Upper lobe of left lung (tissue), 6 donors: ENCODE measurements at regions not wholly inside any gene's neighbourhood (a gene's known extent, or its start where the extent isn't known, plus 50 kb on each side); places are given as distances from the start of the nearest gene placed in this dataset.
"Not testable (repeated sequence)": the region's sequence is repeated elsewhere in the genome, so short reads cannot be mapped to it uniquely, and the experiment has no call there.

Source experiments
- ATAC-seq, 2 donors: fragments of 200-7000 bp; cut with Tn5 transposase; one replicate each; pipeline ENCODE4 v1.9.1; 2022; ENCODE audit warnings: mild to moderate bottlenecking in 2 of 2, moderate library complexity in 2 of 2; ENCODE audit not compliant: low FRiP score in 2 of 2
- DNase-seq, 2 donors: peaks; one replicate each; pipeline ENCODE4 v3.0.0-alpha.2; 2019 to 2020
- H3K27ac ChIP-seq, 4 donors: fragments of 200-600 bp; sonication (generic); one replicate each; pipeline ENCODE4 v1.5.1; 2016 to 2019
- H3K27me3 ChIP-seq, 4 donors: fragments of 200-600 bp; sonication (generic); one replicate each; pipeline ENCODE4 v1.5.1; 2017 to 2019
- H3K36me3 ChIP-seq, 4 donors: fragments of 200-600 bp; sonication (generic); one replicate each; pipeline ENCODE4 v1.5.1; 2016 to 2019
- H3K4me1 ChIP-seq, 4 donors: fragments of 200-600 bp; sonication (generic); one replicate each; pipeline ENCODE4 v1.5.1; 2018 to 2019
- H3K4me3 ChIP-seq, 4 donors: fragments of 200-600 bp; sonication (generic); one replicate each; pipeline ENCODE4 v1.5.1; 2017 to 2019; ENCODE audit warnings: mild to moderate bottlenecking in 2 of 4, moderate library complexity in 1 of 4
- H3K9me3 ChIP-seq, 4 donors: fragments of 200-600 bp; sonication (generic); one replicate each; pipeline ENCODE4 v1.5.1; 2018 to 2019
- EP300 ChIP-seq, 4 donors: sonication (generic); formaldehyde crosslinking; IDR thresholded peaks; one replicate each; pipeline ENCODE4 v1.5.1; 2017; ENCODE audit warnings: antibody characterized with exemption in 4 of 4, control low read depth in 2 of 4
- POLR2A ChIP-seq, 4 donors: fragments of 450-650 bp; IDR thresholded peaks; one replicate each; pipeline ENCODE4 v1.5.1; 2016 to 2017; ENCODE audit warnings: antibody characterized with exemption in 4 of 4, mild to moderate bottlenecking in 2 of 4
- POLR2AphosphoS5 ChIP-seq, 2 donors: sonication (generic); formaldehyde crosslinking; IDR thresholded peaks; one replicate each; pipeline ENCODE4 v1.5.1; 2017; ENCODE audit warnings: antibody characterized with exemption in 2 of 2
- WGBS, 2 donors: methylation state at CpG; one replicate each; pipeline ENCODE4 v1.1.5; 2017 to 2018; 5-methylcytosine and 5-hydroxymethylcytosine counted together
- TF ChIP-seq, protein P1 (sequence below), 6 experiments: fragments of 450-650 bp in 4 of 6; fragments of 200-600 bp in 2 of 6; sonication (generic) in 2 of 6; IDR thresholded peaks; one replicate each; pipeline ENCODE4 v1.5.1; 2016 to 2019; ENCODE audit warnings: antibody characterized with exemption in 6 of 6
- donor health status: DM: no; HTN: no; CAD: no; lungs with moderate emphysema.
- donor health status: DM: no; HTN: yes; CAD: no; lungs with severe emphysema.

DNA sequence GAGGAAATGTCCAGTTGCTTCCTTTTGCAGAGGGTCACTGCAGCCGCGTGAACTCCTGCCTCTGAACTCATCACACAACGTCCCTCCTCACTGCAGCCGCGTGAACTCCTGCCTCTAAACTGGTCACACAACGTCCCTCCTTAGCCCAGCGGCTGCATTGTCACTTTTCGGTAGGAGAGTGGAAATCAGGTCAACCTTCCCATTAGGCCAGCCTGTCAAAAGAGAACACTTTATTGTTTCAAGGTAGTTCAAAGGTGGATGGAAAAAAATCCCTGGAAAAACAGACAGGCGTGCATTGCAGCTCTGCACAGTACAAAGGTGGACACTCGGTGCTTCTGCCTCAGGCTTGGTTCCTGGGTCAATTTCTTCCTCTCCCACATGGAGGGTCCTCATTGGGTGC lies 280.2 kb downstream of the FOXL1 start:
- Histone ChIP-seq H3K4me1 (no peaks in the 10 kb centered on the region), H3K9me3 (no peaks in the 10 kb centered on the region), H3K27ac (no peak overlapping the region), H3K36me3 (no peaks in the 10 kb centered on the region), H3K4me3 (no peak overlapping the region), H3K27me3 (no peaks in the 10 kb centered on the region)
- no peak for DNase-seq
- WGBS, 2 donors: 54 to 79% methylated on average over 10 of the region's 10 CpGs
- no peak for TF ChIP-seq EP300 (IDR thresholded peaks at IDR 0.05)
- no peak for TF ChIP-seq POLR2AphosphoS5 (IDR thresholded peaks at IDR 0.05)
- TF ChIP-seq, protein P1, sequence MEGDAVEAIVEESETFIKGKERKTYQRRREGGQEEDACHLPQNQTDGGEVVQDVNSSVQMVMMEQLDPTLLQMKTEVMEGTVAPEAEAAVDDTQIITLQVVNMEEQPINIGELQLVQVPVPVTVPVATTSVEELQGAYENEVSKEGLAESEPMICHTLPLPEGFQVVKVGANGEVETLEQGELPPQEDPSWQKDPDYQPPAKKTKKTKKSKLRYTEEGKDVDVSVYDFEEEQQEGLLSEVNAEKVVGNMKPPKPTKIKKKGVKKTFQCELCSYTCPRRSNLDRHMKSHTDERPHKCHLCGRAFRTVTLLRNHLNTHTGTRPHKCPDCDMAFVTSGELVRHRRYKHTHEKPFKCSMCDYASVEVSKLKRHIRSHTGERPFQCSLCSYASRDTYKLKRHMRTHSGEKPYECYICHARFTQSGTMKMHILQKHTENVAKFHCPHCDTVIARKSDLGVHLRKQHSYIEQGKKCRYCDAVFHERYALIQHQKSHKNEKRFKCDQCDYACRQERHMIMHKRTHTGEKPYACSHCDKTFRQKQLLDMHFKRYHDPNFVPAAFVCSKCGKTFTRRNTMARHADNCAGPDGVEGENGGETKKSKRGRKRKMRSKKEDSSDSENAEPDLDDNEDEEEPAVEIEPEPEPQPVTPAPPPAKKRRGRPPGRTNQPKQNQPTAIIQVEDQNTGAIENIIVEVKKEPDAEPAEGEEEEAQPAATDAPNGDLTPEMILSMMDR (IDR thresholded peaks at IDR 0.05): no peak
- TF ChIP-seq POLR2A (IDR thresholded peaks at IDR 0.05): no peak
- ATAC-seq: no peak

DNA sequence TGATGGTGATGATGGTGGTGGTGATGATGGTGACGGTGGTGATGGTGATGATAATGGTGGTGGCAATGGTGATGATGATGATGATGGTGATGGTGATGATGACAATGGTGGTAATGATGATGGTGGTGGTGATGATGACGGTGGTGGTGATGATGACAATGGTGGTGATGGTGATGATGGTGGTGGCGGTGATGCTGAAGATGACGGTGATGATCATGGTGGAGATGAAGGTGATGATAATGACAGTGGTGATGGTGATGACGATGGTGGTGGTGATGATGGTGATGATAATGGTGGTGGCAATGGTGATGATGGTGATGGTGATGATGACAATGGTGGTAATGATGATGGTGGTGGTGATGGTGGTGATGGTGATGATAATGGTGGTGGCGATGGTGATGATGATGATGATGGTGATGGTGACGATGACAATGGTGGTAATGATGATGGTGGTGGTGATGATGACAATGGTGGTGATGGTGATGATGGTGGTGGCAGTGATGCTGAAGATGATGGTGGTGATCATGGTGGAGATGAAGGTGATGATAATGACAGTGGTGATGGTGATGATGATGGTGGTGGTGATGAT lies 283.0 kb downstream of the FOXL1 start:
- not testable (repeated sequence) for H3K36me3 ChIP-seq, H3K27me3 ChIP-seq, DNase-seq, H3K4me1 ChIP-seq, H3K27ac ChIP-seq, H3K4me3 ChIP-seq, ATAC-seq, H3K9me3 ChIP-seq
- 84 to 87% methylated on average over 7 of the region's 7 CpGs for WGBS, 2 donors

DNA sequence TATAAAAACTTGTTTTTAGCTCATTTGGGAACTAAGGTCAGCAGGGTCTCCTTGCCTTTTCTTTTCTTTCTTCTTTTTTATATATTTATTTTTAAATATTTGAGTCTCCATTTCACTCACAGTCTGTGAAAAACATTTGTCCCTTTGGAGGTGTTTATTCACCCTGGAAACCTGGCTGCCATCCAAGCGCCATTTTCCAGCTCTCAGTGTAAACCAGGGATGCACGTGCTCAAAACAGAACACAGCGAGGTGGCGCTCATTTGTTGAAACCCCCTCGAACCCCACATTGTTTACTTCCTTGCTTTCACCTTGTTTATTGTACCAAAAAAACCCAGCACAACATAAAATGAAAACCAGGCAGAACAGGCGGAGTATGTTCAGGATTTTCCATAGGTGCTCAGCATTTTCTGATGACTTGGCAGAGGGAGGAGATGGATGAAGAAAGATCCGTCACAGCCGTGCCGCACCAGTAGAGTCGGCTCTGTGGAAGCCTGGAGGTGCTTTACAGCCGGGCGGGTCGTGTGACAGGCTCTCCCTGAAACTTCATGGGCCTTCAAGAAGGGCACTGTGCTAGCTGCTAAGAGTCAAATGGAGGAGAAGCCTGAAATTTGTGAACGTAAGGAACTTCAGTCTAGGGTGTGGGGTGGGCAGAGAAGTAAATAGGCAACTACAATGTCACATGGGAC lies 284.4 kb downstream of the FOXL1 start:
- 50 to 56% methylated on average over 14 of the region's 14 CpGs for WGBS, 2 donors
- H3K4me3 ChIP-seq: no peak overlapping the region
- TF ChIP-seq, protein P1 (IDR thresholded peaks at IDR 0.05): no peak
- no peak for TF ChIP-seq POLR2AphosphoS5 (IDR thresholded peaks at IDR 0.05)
- no peak for TF ChIP-seq EP300 (IDR thresholded peaks at IDR 0.05)
- no peak for TF ChIP-seq POLR2A (IDR thresholded peaks at IDR 0.05)
- H3K4me1 ChIP-seq: no peaks in the 10 kb centered on the region
- no peaks in the 10 kb centered on the region for H3K9me3 ChIP-seq
- no peaks in the 10 kb centered on the region for H3K36me3 ChIP-seq
- ATAC-seq (no peak), DNase-seq (no peak)
- H3K27ac ChIP-seq: no peak overlapping the region
- no peaks in the 10 kb centered on the region for H3K27me3 ChIP-seq

DNA sequence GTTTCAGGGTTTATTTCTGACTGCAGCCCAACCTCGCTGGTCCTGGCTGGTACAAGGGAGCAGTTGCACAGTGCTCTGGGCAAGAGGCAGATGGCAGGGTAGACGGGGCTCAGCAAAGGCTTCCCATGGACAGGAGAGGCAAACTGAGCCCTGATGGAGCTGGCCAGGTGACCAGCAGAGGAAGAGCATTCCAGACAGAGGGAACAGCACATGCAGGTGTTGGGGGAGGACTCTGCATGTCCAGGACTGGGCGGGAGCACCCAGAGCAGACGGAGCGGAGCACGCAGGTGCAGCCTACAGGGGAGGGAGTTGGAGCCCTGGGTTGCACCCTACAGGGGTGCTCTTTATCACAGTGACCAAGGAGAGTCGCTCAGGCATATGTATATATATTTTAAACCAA lies 285.3 kb downstream of the FOXL1 start:
- ATAC-seq: no peak
- H3K27me3 ChIP-seq: no peaks in the 10 kb centered on the region
- no peak overlapping the region for H3K4me3 ChIP-seq
- H3K27ac ChIP-seq: no peak overlapping the region
- no peaks in the 10 kb centered on the region for H3K4me1 ChIP-seq
- H3K36me3 ChIP-seq: no peaks in the 10 kb centered on the region
- H3K9me3 ChIP-seq: no peaks in the 10 kb centered on the region
- 89 to 91% methylated on average over 5 to 7 of the region's 7 CpGs for WGBS, 2 donors
- no peak for DNase-seq
- TF ChIP-seq POLR2AphosphoS5 (IDR thresholded peaks at IDR 0.05) (no peak), EP300 (IDR thresholded peaks at IDR 0.05) (no peak), POLR2A (IDR thresholded peaks at IDR 0.05) (no peak)
- TF ChIP-seq, protein P1 (IDR thresholded peaks at IDR 0.05): no peak

DNA sequence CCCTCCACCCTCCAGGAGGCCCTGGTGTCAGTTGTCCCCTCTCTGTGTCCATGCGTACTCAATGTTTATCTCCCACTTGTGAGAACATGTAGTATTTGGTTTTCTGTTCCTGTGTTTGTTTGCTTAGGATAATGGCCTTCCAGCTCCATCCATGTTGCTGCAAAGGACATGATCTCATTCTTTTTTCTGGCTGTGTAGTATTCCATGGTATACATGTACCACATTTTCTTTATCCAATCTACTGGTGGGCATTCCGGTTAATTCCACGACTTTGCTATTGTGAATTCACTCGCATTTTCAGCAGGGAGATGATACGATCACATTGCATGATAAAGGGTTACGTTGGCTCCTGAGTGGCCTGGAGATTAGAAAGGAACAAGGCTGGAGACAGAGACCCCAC lies 286.2 kb downstream of the FOXL1 start:
- TF ChIP-seq, protein P1 (IDR thresholded peaks at IDR 0.05): no peak
- no peak for TF ChIP-seq POLR2A (IDR thresholded peaks at IDR 0.05)
- TF ChIP-seq EP300 (IDR thresholded peaks at IDR 0.05): no peak
- TF ChIP-seq POLR2AphosphoS5 (IDR thresholded peaks at IDR 0.05): no peak
- no peak overlapping the region for H3K27ac ChIP-seq
- DNase-seq: no peak
- no peak for ATAC-seq
- H3K9me3 ChIP-seq: no peaks in the 10 kb centered on the region
- no peak overlapping the region for H3K4me3 ChIP-seq
- H3K36me3 ChIP-seq: no peaks in the 10 kb centered on the region
- H3K4me1 ChIP-seq: no peaks in the 10 kb centered on the region
- H3K27me3 ChIP-seq: no peaks in the 10 kb centered on the region
- WGBS, 2 donors: 93 to 96% methylated on average over 6 of the region's 6 CpGs
